GM19397 (cell line): ENCODE measurements at regions not wholly inside any gene's neighbourhood (a gene's known extent, or its start where the extent isn't known, plus 50 kb on each side); places are given as distances from the start of the nearest gene placed in this dataset.

Experiments used
- ATAC-seq: cut with Tn5 transposase; IDR thresholded peaks from one replicate; pipeline ENCODE4 v1.9.1; 2021; ENCODE audit warnings: mild to moderate bottlenecking, moderate library complexity; ENCODE audit not compliant: unreplicated experiment

- ATAC-seq, result no peak
Observed at GRCh38 chr7:10919923-10920322, 53.7 kb upstream of the PHF14 start.
